ENCODE measurements at regions not wholly inside any gene's neighbourhood (a gene's known extent, or its start where the extent isn't known, plus 50 kb on each side); places are given as distances from the start of the nearest gene placed in this dataset.

DNA sequence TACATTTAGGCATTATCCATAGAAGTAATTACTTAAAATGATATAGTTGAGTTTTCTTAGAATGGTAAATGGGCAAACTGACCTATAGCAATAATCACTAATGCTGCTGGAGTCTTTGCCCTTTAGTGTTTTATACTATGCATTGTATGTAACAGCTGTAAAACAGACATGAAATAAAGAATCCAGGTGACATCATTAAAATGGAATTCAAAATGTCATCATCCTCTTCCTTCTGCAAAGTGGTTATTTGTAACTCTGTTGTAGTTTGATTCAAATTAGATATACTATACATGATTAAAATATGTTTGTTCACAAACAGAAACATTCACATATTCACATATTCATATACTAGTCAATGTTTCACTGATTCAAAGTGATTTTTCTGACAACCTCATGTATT lies 598.8 kb downstream of the SLC16A7 start:
- no peaks in the 10 kb centered on the region for H3K79me2 ChIP-seq (replicated peaks; ENCODE audit: insufficient read depth, low read length)
- H2AFZ ChIP-seq (ENCODE audit: low read depth, low read length) = no peak overlapping the region
- no peaks in the 10 kb centered on the region for H3K9me3 ChIP-seq (ENCODE audit: low read length)
- H3F3A ChIP-seq (ENCODE audit: insufficient read depth, low read length, poor library complexity, severe bottlenecking) = no peaks in the 10 kb centered on the region
- no peaks in the 10 kb centered on the region for H3K27me3 ChIP-seq (ENCODE audit: insufficient read depth, low read depth, low read length)
- no peak overlapping the region for H3K9ac ChIP-seq (ENCODE audit: low read length)
- H3K36me3 ChIP-seq (ENCODE audit: insufficient read depth, low read length) = no peaks in the 10 kb centered on the region
- H3K4me2 ChIP-seq (ENCODE audit: low read length) = no peak overlapping the region
- no peak overlapping the region for H3K4me3 ChIP-seq (ENCODE audit: low read length)
- no peaks in the 10 kb centered on the region for H4K20me1 ChIP-seq (ENCODE audit: insufficient read depth)
- TF ChIP-seq POLR2AphosphoS5 (IDR thresholded peaks at IDR 0.05) (no peak), MXI1 (conservative IDR thresholded peaks at IDR 0.05; ENCODE audit: poor library complexity, severe bottlenecking) (no peak)
- no peaks in the 10 kb centered on the region for H3K9me2 ChIP-seq (ENCODE audit: insufficient read depth, low read length)
- no peak overlapping the region for H3K27ac ChIP-seq (ENCODE audit: low read length)

DNA sequence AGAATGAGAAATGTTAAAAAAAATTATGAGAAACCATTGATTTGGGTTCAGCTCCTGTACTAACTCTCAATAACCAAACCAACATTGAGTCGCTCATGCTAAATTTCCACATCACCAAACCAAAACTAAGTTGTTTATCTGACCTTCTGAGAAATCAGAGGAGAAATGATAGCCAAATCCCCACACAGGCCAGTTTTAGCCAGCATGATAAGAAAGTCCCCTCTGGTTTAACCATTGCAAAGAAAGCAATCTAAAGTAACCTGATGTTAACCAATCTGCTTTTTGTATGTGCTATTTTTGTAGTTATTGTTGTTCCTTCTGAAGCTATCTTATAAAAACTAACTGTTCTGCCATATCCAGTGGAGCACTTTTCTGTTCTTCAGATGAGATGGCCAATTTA lies 599.7 kb downstream of the SLC16A7 start:
- Histone ChIP-seq H4K20me1 (ENCODE audit: insufficient read depth) (no peaks in the 10 kb centered on the region), H3K4me3 (ENCODE audit: low read length) (no peak overlapping the region), H3K9ac (ENCODE audit: low read length) (no peak overlapping the region), H3K79me2 (replicated peaks; ENCODE audit: insufficient read depth, low read length) (no peaks in the 10 kb centered on the region), H3K27ac (ENCODE audit: low read length) (no peak overlapping the region), H3K4me2 (ENCODE audit: low read length) (no peak overlapping the region), H3F3A (ENCODE audit: insufficient read depth, low read length, poor library complexity, severe bottlenecking) (no peaks in the 10 kb centered on the region), H3K27me3 (ENCODE audit: insufficient read depth, low read depth, low read length) (no peaks in the 10 kb centered on the region), H3K9me2 (ENCODE audit: insufficient read depth, low read length) (no peaks in the 10 kb centered on the region), H3K9me3 (ENCODE audit: low read length) (no peaks in the 10 kb centered on the region), H3K36me3 (ENCODE audit: insufficient read depth, low read length) (no peaks in the 10 kb centered on the region), H2AFZ (ENCODE audit: low read depth, low read length) (no peak overlapping the region)
- TF ChIP-seq, protein P1, sequence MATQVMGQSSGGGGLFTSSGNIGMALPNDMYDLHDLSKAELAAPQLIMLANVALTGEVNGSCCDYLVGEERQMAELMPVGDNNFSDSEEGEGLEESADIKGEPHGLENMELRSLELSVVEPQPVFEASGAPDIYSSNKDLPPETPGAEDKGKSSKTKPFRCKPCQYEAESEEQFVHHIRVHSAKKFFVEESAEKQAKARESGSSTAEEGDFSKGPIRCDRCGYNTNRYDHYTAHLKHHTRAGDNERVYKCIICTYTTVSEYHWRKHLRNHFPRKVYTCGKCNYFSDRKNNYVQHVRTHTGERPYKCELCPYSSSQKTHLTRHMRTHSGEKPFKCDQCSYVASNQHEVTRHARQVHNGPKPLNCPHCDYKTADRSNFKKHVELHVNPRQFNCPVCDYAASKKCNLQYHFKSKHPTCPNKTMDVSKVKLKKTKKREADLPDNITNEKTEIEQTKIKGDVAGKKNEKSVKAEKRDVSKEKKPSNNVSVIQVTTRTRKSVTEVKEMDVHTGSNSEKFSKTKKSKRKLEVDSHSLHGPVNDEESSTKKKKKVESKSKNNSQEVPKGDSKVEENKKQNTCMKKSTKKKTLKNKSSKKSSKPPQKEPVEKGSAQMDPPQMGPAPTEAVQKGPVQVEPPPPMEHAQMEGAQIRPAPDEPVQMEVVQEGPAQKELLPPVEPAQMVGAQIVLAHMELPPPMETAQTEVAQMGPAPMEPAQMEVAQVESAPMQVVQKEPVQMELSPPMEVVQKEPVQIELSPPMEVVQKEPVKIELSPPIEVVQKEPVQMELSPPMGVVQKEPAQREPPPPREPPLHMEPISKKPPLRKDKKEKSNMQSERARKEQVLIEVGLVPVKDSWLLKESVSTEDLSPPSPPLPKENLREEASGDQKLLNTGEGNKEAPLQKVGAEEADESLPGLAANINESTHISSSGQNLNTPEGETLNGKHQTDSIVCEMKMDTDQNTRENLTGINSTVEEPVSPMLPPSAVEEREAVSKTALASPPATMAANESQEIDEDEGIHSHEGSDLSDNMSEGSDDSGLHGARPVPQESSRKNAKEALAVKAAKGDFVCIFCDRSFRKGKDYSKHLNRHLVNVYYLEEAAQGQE (IDR thresholded peaks at IDR 0.05; ENCODE audit: borderline replicate concordance) = no peak
- TF ChIP-seq RAD21 (conservative IDR thresholded peaks at IDR 0.05) = no peak
- TF ChIP-seq, protein P2, sequence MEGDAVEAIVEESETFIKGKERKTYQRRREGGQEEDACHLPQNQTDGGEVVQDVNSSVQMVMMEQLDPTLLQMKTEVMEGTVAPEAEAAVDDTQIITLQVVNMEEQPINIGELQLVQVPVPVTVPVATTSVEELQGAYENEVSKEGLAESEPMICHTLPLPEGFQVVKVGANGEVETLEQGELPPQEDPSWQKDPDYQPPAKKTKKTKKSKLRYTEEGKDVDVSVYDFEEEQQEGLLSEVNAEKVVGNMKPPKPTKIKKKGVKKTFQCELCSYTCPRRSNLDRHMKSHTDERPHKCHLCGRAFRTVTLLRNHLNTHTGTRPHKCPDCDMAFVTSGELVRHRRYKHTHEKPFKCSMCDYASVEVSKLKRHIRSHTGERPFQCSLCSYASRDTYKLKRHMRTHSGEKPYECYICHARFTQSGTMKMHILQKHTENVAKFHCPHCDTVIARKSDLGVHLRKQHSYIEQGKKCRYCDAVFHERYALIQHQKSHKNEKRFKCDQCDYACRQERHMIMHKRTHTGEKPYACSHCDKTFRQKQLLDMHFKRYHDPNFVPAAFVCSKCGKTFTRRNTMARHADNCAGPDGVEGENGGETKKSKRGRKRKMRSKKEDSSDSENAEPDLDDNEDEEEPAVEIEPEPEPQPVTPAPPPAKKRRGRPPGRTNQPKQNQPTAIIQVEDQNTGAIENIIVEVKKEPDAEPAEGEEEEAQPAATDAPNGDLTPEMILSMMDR (IDR thresholded peaks at IDR 0.05; ENCODE audit: poor library complexity, severe bottlenecking) = no peak
- no peak for TF ChIP-seq TAF1 (IDR thresholded peaks at IDR 0.05; ENCODE audit: low read depth)
- no peak for TF ChIP-seq POLR2AphosphoS5 (IDR thresholded peaks at IDR 0.05)
- TF ChIP-seq EP300 (conservative IDR thresholded peaks at IDR 0.05; ENCODE audit: poor library complexity, severe bottlenecking) = no peak
- no peak for TF ChIP-seq MXI1 (conservative IDR thresholded peaks at IDR 0.05; ENCODE audit: poor library complexity, severe bottlenecking)
- no peak for TF ChIP-seq EZH2 (IDR thresholded peaks at IDR 0.05; ENCODE audit: borderline replicate concordance, insufficient read depth, low read length, poor library complexity, severe bottlenecking)
- TF ChIP-seq SMC3 (conservative IDR thresholded peaks at IDR 0.05; ENCODE audit: poor library complexity) = no peak

DNA sequence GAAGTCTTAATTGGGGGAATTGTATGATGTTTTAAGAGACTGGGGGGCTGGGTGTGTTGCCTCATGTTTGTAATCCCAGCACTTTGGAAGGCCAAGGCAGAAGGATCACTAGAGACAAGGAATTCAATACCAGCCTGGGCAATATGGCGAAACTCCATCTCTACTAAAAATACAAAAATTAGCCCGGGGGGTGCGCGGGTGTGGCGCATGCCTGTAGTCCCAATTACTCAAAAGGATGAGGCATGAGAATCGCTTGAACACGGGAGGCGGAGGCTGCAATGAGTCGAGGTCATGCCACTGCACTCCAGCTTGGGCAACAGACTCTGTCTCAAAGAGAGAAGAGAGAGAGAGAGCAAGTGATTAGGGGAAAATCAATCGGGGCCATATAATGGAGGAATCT lies 600.5 kb downstream of the SLC16A7 start:
- Histone ChIP-seq H4K20me1 (ENCODE audit: insufficient read depth) (no peaks in the 10 kb centered on the region), H3K27me3 (ENCODE audit: insufficient read depth, low read depth, low read length) (no peaks in the 10 kb centered on the region), H2AFZ (ENCODE audit: low read depth, low read length) (no peak overlapping the region)

More for the DNA sequence above, 600.5 kb downstream of the SLC16A7 start:
- Histone ChIP-seq H3K9me3 (ENCODE audit: low read length) (no peaks in the 10 kb centered on the region), H3K9ac (ENCODE audit: low read length) (no peak overlapping the region), H3K36me3 (ENCODE audit: insufficient read depth, low read length) (no peaks in the 10 kb centered on the region), H3K27ac (ENCODE audit: low read length) (no peak overlapping the region), H3F3A (ENCODE audit: insufficient read depth, low read length, poor library complexity, severe bottlenecking) (no peaks in the 10 kb centered on the region), H3K79me2 (replicated peaks; ENCODE audit: insufficient read depth, low read length) (no peaks in the 10 kb centered on the region), H3K9me2 (ENCODE audit: insufficient read depth, low read length) (no peaks in the 10 kb centered on the region), H3K4me3 (ENCODE audit: low read length) (no peak overlapping the region), H3K4me2 (ENCODE audit: low read length) (no peak overlapping the region)
- TF ChIP-seq POLR2AphosphoS5 (IDR thresholded peaks at IDR 0.05) (no peak), TAF1 (IDR thresholded peaks at IDR 0.05; ENCODE audit: low read depth) (no peak), EZH2 (IDR thresholded peaks at IDR 0.05; ENCODE audit: borderline replicate concordance, insufficient read depth, low read length, poor library complexity, severe bottlenecking) (no peak), RAD21 (conservative IDR thresholded peaks at IDR 0.05) (no peak), SMC3 (conservative IDR thresholded peaks at IDR 0.05; ENCODE audit: poor library complexity) (no peak), EP300 (conservative IDR thresholded peaks at IDR 0.05; ENCODE audit: poor library complexity, severe bottlenecking) (no peak), MXI1 (conservative IDR thresholded peaks at IDR 0.05; ENCODE audit: poor library complexity, severe bottlenecking) (no peak)
- TF ChIP-seq, protein P2 (IDR thresholded peaks at IDR 0.05; ENCODE audit: poor library complexity, severe bottlenecking) = no peak
- TF ChIP-seq, protein P1 (IDR thresholded peaks at IDR 0.05; ENCODE audit: borderline replicate concordance) = no peak

All from neural cell (in vitro differentiated cells).